GM19023 (cell line): ENCODE measurements at regions not wholly inside any gene's neighbourhood (a gene's known extent, or its start where the extent isn't known, plus 50 kb on each side); places are given as distances from the start of the nearest gene placed in this dataset.

Source experiments
- ATAC-seq: cut with Tn5 transposase; IDR thresholded peaks from one replicate; pipeline ENCODE4 v1.9.1; 2021; ENCODE audit warnings: mild to moderate bottlenecking, moderate library complexity; ENCODE audit not compliant: unreplicated experiment

DNA sequence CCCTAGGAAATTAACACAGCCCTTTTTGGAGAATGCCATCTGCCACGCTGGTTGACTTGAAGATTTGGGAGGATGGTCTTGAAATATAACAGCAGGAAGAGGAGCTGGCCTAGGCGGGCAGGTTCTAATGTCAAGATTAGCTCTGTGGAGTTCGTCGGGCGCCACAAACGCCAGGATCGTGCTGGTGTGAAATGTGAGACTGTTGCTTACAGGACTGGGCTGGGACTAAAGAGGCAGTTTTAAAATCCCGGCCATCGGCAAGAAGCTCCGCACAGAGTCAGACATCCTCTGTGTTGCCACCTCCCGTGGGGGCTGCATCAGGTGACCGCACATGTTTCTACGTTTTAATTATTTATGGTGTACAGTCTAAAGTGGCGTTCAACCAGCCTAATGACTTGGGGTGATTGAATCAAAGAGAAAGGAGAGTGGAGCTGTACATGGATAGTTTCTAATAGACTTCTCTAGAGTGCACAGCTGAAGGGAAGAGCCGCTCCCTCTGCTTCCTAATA, 99.4 kb upstream of the BCL11A start:
- no peak for ATAC-seq

DNA sequence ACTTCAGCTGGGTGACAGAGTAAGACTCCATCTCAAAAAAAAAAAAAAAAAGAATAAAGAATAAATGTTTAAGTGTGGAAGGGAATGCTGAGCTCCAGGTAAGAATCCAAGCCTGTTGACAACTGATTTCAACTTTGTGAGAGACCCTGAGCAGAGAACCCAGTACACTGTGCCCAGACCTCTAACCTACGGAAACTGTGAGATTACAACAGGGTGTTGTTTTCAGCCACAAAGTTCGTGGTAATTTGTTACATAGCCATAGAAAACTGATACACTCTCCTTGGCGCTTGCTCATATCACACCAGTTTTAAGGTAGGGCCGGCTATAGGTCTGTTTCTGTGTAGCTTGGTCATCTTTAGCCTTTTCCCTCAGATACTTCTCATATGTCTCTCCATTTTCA, 98.4 kb upstream of the PAPOLG start:
- no peak for ATAC-seq

DNA sequence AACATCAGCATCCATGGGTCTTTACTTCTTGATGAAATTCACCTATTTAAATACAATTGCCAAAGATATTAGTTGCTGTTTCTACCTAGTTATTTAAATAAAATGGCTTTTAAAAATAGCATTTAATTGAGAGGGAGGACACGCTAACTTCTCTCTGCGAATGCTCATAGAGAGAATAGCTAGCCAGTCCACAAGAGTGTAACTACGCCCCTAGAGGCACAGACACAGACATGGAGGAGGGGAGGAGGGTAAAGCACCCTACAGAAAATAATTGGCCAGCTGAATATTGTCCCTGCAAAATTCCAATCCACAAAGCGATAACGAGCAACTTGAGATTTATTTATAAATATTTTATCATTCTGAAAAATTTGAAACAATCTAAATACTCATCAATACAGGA, 97.0 kb upstream of the PAPOLG start:
- no peak for ATAC-seq

GRCh38 chr2:60661073-60661738, 94.9 kb upstream of the PAPOLG start:
- no peak for ATAC-seq

- no peak for ATAC-seq
Observed at GRCh38 chr2:60662781-60663180, 93.3 kb upstream of the PAPOLG start.

GRCh38 chr2:60671966-60672365, 84.1 kb upstream of the PAPOLG start:
- no peak for ATAC-seq

GRCh38 chr2:60674524-60675165, 81.4 kb upstream of the PAPOLG start:
- ATAC-seq = peak; percentile 99

GRCh38 chr2:60675301-60675700, 80.8 kb upstream of the PAPOLG start:
- no peak for ATAC-seq

DNA sequence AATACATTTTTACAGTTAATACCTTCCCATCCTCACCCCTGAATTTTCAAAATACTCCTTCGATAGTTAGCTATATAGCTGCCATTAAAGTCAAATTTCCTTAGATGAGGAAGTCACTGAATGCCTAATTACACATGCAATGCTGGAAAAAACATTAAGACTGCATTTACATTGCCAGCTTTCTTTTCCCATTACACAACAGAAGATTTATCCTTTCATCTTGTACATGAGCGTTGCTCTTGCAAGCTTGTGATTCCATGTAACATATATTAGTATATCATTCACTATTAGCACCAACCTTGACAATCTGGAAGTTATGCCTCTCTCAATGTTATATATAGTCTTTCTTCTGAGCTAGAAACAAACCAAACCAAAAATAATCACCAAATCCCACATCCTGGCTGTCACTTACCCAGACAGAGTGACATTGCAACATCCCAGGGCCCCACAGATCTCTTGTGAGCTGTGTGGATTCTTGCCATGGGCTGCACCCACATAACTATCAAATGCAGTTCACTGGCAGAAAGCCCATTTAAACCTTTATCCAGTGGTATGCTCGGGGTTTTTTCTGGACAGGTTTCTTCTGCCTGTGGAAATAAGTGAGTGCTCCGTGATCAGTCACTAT, 79.2 kb upstream of the PAPOLG start:
- no peak for ATAC-seq

GRCh38 chr2:60677356-60677755, 78.7 kb upstream of the PAPOLG start:
- ATAC-seq = no peak

DNA sequence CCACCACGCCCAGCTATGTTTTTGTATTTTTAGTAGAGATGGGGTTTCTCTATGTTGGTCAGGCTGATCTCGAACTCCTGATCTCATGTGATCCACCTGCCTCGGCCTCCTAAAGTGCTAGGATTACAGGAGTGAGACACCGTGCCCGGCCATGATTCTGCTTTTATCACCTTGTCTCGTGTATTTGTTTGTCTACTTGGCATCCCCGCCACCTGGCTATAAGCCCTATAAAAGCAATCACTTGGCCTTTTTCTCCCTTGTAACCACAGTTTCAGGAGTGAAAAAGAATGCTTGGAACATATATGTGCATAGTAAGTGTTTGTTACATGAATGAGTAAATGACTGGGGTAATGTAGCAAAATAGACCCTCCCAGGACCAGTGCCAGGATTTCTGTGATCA, 77.5 kb upstream of the PAPOLG start:
- ATAC-seq = no peak

- no peak for ATAC-seq
Observed at GRCh38 chr2:60679036-60679780, 76.9 kb upstream of the PAPOLG start.

GRCh38 chr2:60693551-60693950, 62.5 kb upstream of the PAPOLG start:
- no peak for ATAC-seq

DNA sequence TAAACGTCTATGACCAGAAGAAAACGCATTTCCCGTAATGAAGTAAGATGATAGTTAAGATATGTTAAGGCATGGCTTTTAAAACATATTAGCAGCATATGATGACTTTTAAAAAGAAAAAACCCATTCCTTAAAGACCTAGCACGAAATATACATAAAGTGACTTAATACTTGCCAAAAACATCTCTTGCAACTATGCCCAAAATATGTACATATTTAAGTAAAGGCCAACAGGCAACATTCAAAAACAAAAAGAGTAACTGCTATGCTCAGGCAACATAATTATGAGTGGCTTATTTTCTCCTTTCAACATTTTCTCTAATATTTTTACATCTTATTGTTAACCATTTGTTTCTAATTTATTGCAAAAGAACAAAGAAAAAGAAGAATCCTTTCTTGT, 60.3 kb upstream of the PAPOLG start:
- ATAC-seq = no peak

GRCh38 chr2:60699617-60700016, 56.5 kb upstream of the PAPOLG start:
- no peak for ATAC-seq

- ATAC-seq = no peak
Observed at GRCh38 chr2:60706021-60706420, 50.0 kb upstream of the PAPOLG start.
